DND-41 (cell line): ENCODE measurements at regions not wholly inside any gene's neighbourhood (a gene's known extent, or its start where the extent isn't known, plus 50 kb on each side); places are given as distances from the start of the nearest gene placed in this dataset.

Experiments
- ATAC-seq: fragments of 200-7000 bp; cut with Tn5 transposase; 3 replicates; pipeline ENCODE4 v1.9.1; 2021; ENCODE audit warnings: low read depth; ENCODE audit not compliant: insufficient read depth
- DNase-seq: peaks from one replicate; pipeline ENCODE4 v3.0.0-alpha.2; 2020
- H2AFZ ChIP-seq: 2 replicates; pipeline ENCODE4 v1.6.0; 2012; ENCODE audit warnings: low read depth, low read length
- H3K27ac ChIP-seq: 2 replicates; pipeline ENCODE4 v1.5.1; 2012; ENCODE audit warnings: low read length, inconsistent platforms
- H3K27me3 ChIP-seq: fragments of 200-600 bp; sonication (generic); 2 replicates; pipeline ENCODE4 v1.6.0; 2012; ENCODE audit warnings: low read length, mild to moderate bottlenecking, inconsistent platforms; ENCODE audit not compliant: insufficient read depth, poor library complexity
- H3K36me3 ChIP-seq: 2 replicates; pipeline ENCODE4 v1.5.1; 2012; ENCODE audit warnings: low read length, inconsistent platforms; ENCODE audit not compliant: insufficient read depth
- H3K4me1 ChIP-seq: 2 replicates; pipeline ENCODE4 v1.5.1; 2012; ENCODE audit warnings: mild to moderate bottlenecking, low read length; ENCODE audit not compliant: insufficient read depth
- H3K4me2 ChIP-seq: 2 replicates; pipeline ENCODE4 v1.6.0; 2012; ENCODE audit warnings: mild to moderate bottlenecking, moderate library complexity, low read length, inconsistent platforms; ENCODE audit not compliant: insufficient read depth
- H3K4me3 ChIP-seq, 2 experiments: fragments of 200-600 bp in 1 of 2; shearing (Covaris generic) in 1 of 2; 2 replicates each; pipeline ENCODE4 v1.5.1; 2012 to 2016; ENCODE audit warnings: inconsistent platforms in 2 of 2, low read length in 2 of 2, mild to moderate bottlenecking in 2 of 2, low read depth in 1 of 2, moderate library complexity in 1 of 2
- H3K79me2 ChIP-seq: 2 replicates; pipeline ENCODE4 v1.6.0; 2012; ENCODE audit warnings: low read length, inconsistent platforms; ENCODE audit not compliant: insufficient read depth
- H3K9ac ChIP-seq: 2 replicates; pipeline ENCODE4 v1.6.0; 2012; ENCODE audit warnings: low read depth, mild to moderate bottlenecking, inconsistent platforms, low read length, moderate library complexity
- H3K9me3 ChIP-seq: 2 replicates; pipeline ENCODE4 v1.5.1; 2012; ENCODE audit warnings: low read length, moderate library complexity, mild to moderate bottlenecking, inconsistent platforms; ENCODE audit not compliant: insufficient read depth, severe bottlenecking
- H4K20me1 ChIP-seq: 2 replicates; pipeline ENCODE4 v1.6.0; 2012; ENCODE audit warnings: low read length; ENCODE audit not compliant: insufficient read depth
- EZH2 ChIP-seq: IDR thresholded peaks from 3 replicates; pipeline ENCODE4 v1.6.1; 2012; ENCODE audit warnings: borderline replicate concordance, low read depth, mild to moderate bottlenecking, moderate library complexity, low read length, inconsistent platforms; ENCODE audit not compliant: severe bottlenecking
- TF ChIP-seq, protein P1 (sequence below): IDR thresholded peaks from 2 replicates; pipeline ENCODE4 v1.5.1; 2012; ENCODE audit warnings: borderline replicate concordance, low read length, moderate library complexity, mild to moderate bottlenecking; ENCODE audit not compliant: poor library complexity, severe bottlenecking; ENCODE audit errors: extremely low read depth

DNA sequence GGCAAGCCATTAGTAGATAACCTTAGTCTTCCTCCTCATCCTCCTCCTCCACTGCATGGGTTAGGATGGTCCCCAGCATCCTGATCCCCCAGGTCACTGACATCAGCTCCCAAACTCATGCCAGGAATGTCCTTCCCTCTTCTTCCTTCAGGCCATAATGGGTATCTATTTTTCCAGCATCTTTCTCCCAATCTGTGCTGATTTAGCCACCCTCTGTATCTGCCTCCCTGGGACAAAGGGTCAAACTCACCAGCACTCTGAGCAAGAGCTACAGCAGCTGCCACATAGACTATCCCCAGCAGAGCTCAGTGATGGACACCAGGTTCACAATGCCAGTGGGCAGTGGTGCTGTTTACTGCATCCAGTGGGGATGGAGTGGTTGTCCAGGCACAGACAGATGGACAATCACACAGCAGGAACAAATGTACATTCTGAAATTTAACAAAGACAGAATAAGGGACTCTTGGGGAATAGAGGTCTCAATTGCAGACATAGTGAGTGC, 115.2 kb upstream of the TOP3B start:
- no peaks in the 10 kb centered on the region for H3K36me3 ChIP-seq
- H3K4me3 ChIP-seq = no peak overlapping the region
- TF ChIP-seq, protein P1, sequence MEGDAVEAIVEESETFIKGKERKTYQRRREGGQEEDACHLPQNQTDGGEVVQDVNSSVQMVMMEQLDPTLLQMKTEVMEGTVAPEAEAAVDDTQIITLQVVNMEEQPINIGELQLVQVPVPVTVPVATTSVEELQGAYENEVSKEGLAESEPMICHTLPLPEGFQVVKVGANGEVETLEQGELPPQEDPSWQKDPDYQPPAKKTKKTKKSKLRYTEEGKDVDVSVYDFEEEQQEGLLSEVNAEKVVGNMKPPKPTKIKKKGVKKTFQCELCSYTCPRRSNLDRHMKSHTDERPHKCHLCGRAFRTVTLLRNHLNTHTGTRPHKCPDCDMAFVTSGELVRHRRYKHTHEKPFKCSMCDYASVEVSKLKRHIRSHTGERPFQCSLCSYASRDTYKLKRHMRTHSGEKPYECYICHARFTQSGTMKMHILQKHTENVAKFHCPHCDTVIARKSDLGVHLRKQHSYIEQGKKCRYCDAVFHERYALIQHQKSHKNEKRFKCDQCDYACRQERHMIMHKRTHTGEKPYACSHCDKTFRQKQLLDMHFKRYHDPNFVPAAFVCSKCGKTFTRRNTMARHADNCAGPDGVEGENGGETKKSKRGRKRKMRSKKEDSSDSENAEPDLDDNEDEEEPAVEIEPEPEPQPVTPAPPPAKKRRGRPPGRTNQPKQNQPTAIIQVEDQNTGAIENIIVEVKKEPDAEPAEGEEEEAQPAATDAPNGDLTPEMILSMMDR = no peak
- TF ChIP-seq EZH2 = no peak
- no peak for DNase-seq
- no peaks in the 10 kb centered on the region for H3K79me2 ChIP-seq
- H3K4me2 ChIP-seq = no peak overlapping the region
- H3K9me3 ChIP-seq = no peaks in the 10 kb centered on the region
- H3K27ac ChIP-seq = no peak overlapping the region
- no peak overlapping the region for H3K9ac ChIP-seq
- no peak overlapping the region for H2AFZ ChIP-seq
- no peaks in the 10 kb centered on the region for H3K4me1 ChIP-seq
- no peak for ATAC-seq
- peaks cover 23% of the 10 kb centered on the region for H3K27me3 ChIP-seq
- H4K20me1 ChIP-seq = no peaks in the 10 kb centered on the region

DNA sequence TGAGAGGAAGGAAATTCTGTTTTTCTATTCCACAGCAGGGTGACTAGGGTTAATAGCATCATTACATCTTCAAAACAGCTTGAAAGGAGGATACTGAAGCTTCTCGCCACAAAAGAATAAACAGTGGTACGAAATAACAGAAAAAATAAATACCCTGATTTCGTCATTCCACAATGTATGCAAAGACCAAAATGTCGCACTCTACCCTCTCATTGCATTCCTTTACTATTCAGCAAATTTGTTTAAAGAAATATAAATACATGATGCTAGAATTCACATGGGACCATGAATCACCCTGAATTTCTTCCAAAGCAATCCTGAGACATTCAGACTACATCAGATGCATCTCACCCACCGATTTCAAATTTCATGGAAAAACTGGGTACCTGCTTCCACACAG, 112.3 kb upstream of the TOP3B start:
- Histone ChIP-seq H3K4me2 (no peak overlapping the region), H3K79me2 (no peaks in the 10 kb centered on the region), H3K27ac (no peak overlapping the region), H3K4me3 (no peak overlapping the region), H3K36me3 (no peaks in the 10 kb centered on the region), H3K9me3 (no peaks in the 10 kb centered on the region), H3K4me1 (no peaks in the 10 kb centered on the region), H2AFZ (no peak overlapping the region), H3K9ac (no peak overlapping the region), H3K27me3 (peaks cover 18% of the 10 kb centered on the region), H4K20me1 (no peaks in the 10 kb centered on the region)
- TF ChIP-seq, protein P1 = no peak
- no peak for TF ChIP-seq EZH2
- ATAC-seq = no peak
- no peak for DNase-seq

DNA sequence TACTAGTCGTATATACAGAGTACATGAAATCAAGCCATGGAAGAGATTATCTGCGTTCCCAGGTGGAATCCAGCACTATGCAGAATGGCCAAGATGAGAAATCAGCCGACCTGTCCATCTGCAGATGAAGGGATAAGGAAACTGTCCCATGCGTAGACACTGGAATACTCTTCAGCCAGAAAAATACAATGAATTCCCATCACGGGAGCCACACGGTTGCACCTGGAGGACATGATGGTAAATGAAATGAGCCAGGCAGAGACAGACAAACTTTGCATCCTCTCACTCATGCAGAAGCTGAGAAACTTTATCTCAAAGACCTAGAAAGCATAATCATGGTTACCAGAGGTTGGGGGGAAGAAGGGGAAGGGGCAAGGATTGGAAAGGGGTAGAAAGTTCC, 111.9 kb upstream of the TOP3B start:
- Histone ChIP-seq H3K27me3 (peaks cover 21% of the 10 kb centered on the region), H3K4me2 (no peak overlapping the region)

More for the DNA sequence above, 111.9 kb upstream of the TOP3B start:
- DNase-seq (no peak), ATAC-seq (no peak)
- Histone ChIP-seq H3K9ac (no peak overlapping the region), H3K36me3 (no peaks in the 10 kb centered on the region), H3K4me1 (no peaks in the 10 kb centered on the region), H3K4me3 (no peak overlapping the region), H4K20me1 (no peaks in the 10 kb centered on the region), H2AFZ (no peak overlapping the region), H3K79me2 (no peaks in the 10 kb centered on the region), H3K9me3 (no peaks in the 10 kb centered on the region), H3K27ac (no peak overlapping the region)
- no peak for TF ChIP-seq EZH2
- TF ChIP-seq, protein P1 = no peak
